ENCODE measurements at regions not wholly inside any gene's neighbourhood (a gene's known extent, or its start where the extent isn't known, plus 50 kb on each side); places are given as distances from the start of the nearest gene placed in this dataset.
"Not testable (repeated sequence)": the region's sequence is repeated elsewhere in the genome, so short reads cannot be mapped to it uniquely, and the experiment has no call there.

GRCh38 chr15:69760890-69761568 lies 308.4 kb downstream of the RPLP1 start:
- TF ChIP-seq POLR2A (IDR thresholded peaks at IDR 0.05), result no peak
- TF ChIP-seq CTCF (IDR thresholded peaks at IDR 0.05), result no peak
- TF ChIP-seq POLR2AphosphoS5 (IDR thresholded peaks at IDR 0.05), result peak in 1 of 3 donors; percentile 45
- H3K9me3 ChIP-seq, result no peaks in the 10 kb centered on the region
- DNase-seq (ENCODE audit: low spot score in 2 of 2), result peak in 1 of 2 donors; percentile 25
- no peaks in the 10 kb centered on the region for H3K4me1 ChIP-seq
- H3K36me3 ChIP-seq, result no peaks in the 10 kb centered on the region
- no peaks in the 10 kb centered on the region for H3K27me3 ChIP-seq
- H3K27ac ChIP-seq, result peak overlapping the region in 1 of 2 donors; percentile 77
- intact Hi-C loops (cut with DNase I; ENCODE audit: low total_unique reads), result no loop called here
- no peak overlapping the region for H3K4me3 ChIP-seq

- Histone ChIP-seq H3K4me1 (no peaks in the 10 kb centered on the region), H3K27ac (no peak overlapping the region), H3K4me3 (no peak overlapping the region), H3K27me3 (no peaks in the 10 kb centered on the region), H3K9me3 (peaks cover 0 to 4% of the 10 kb centered on the region in 2 donors), H3K36me3 (no peaks in the 10 kb centered on the region)
- TF ChIP-seq CTCF (IDR thresholded peaks at IDR 0.05) (no peak), POLR2AphosphoS5 (IDR thresholded peaks at IDR 0.05) (no peak), POLR2A (IDR thresholded peaks at IDR 0.05) (no peak)
- DNase-seq (ENCODE audit: low spot score in 2 of 2), result no peak
- intact Hi-C loops (cut with DNase I; ENCODE audit: low total_unique reads), result no loop called here
Observed at GRCh38 chr15:69762373-69763148, 309.9 kb downstream of the RPLP1 start.

GRCh38 chr15:69763831-69764230 lies 311.2 kb downstream of the RPLP1 start:
- H3K4me3 ChIP-seq, result no peak overlapping the region
- no peak overlapping the region for H3K27ac ChIP-seq
- intact Hi-C loops (cut with DNase I; ENCODE audit: low total_unique reads), result no loop called here
- no peaks in the 10 kb centered on the region for H3K36me3 ChIP-seq
- TF ChIP-seq POLR2AphosphoS5 (IDR thresholded peaks at IDR 0.05) (no peak), CTCF (IDR thresholded peaks at IDR 0.05) (no peak), POLR2A (IDR thresholded peaks at IDR 0.05) (no peak)
- peaks cover 0 to 4% of the 10 kb centered on the region in 2 donors for H3K9me3 ChIP-seq
- no peaks in the 10 kb centered on the region for H3K27me3 ChIP-seq
- DNase-seq (ENCODE audit: low spot score in 2 of 2), result no peak
- no peaks in the 10 kb centered on the region for H3K4me1 ChIP-seq

GRCh38 chr15:69766156-69766555 lies 313.5 kb downstream of the RPLP1 start:
- Histone ChIP-seq H3K9me3 (peaks cover 0 to 4% of the 10 kb centered on the region in 2 donors), H3K36me3 (no peaks in the 10 kb centered on the region), H3K4me1 (no peaks in the 10 kb centered on the region), H3K4me3 (no peak overlapping the region), H3K27me3 (no peaks in the 10 kb centered on the region), H3K27ac (no peak overlapping the region)
- DNase-seq (ENCODE audit: low spot score in 2 of 2), result no peak
- intact Hi-C loops (cut with DNase I; ENCODE audit: low total_unique reads), result no loop called here
- no peak for TF ChIP-seq POLR2AphosphoS5 (IDR thresholded peaks at IDR 0.05)
- TF ChIP-seq CTCF (IDR thresholded peaks at IDR 0.05), result no peak
- no peak for TF ChIP-seq POLR2A (IDR thresholded peaks at IDR 0.05)

- no peak overlapping the region for H3K4me3 ChIP-seq
- no peak overlapping the region for H3K27ac ChIP-seq
- TF ChIP-seq POLR2AphosphoS5 (IDR thresholded peaks at IDR 0.05) (no peak), CTCF (IDR thresholded peaks at IDR 0.05) (no peak), POLR2A (IDR thresholded peaks at IDR 0.05) (no peak)
- intact Hi-C loops (cut with DNase I; ENCODE audit: low total_unique reads), result no loop called here
- H3K36me3 ChIP-seq, result no peaks in the 10 kb centered on the region
- no peaks in the 10 kb centered on the region for H3K4me1 ChIP-seq
- DNase-seq (ENCODE audit: low spot score in 2 of 2), result no peak
- H3K27me3 ChIP-seq, result no peaks in the 10 kb centered on the region
- H3K9me3 ChIP-seq, result peaks cover 0 to 4% of the 10 kb centered on the region in 2 donors
Observed at GRCh38 chr15:69767191-69767590, 314.6 kb downstream of the RPLP1 start.

- H3K9me3 ChIP-seq; H3K27ac ChIP-seq; H3K4me3 ChIP-seq; H3K4me1 ChIP-seq; H3K36me3 ChIP-seq; H3K27me3 ChIP-seq; DNase-seq (ENCODE audit: low spot score in 2 of 2); intact Hi-C loops (cut with DNase I; ENCODE audit: low total_unique reads): not testable (repeated sequence)
Observed at GRCh38 chr15:69769336-69769735, 316.7 kb downstream of the RPLP1 start.

- H3K9me3 ChIP-seq; H3K4me3 ChIP-seq; H3K27me3 ChIP-seq; H3K36me3 ChIP-seq; intact Hi-C loops (cut with DNase I; ENCODE audit: low total_unique reads); H3K4me1 ChIP-seq; DNase-seq (ENCODE audit: low spot score in 2 of 2); H3K27ac ChIP-seq: not testable (repeated sequence)
Observed at GRCh38 chr15:69774258-69774657, 321.6 kb downstream of the RPLP1 start.

GRCh38 chr15:69774711-69775110 lies 322.1 kb downstream of the RPLP1 start:
- intact Hi-C loops (cut with DNase I; ENCODE audit: low total_unique reads); H3K9me3 ChIP-seq; H3K27ac ChIP-seq; H3K4me1 ChIP-seq; H3K36me3 ChIP-seq; DNase-seq (ENCODE audit: low spot score in 2 of 2); H3K4me3 ChIP-seq; H3K27me3 ChIP-seq: not testable (repeated sequence)
